ENCODE measurements at regions not wholly inside any gene's neighbourhood (a gene's known extent, or its start where the extent isn't known, plus 50 kb on each side); places are given as distances from the start of the nearest gene placed in this dataset.

- TF ChIP-seq GTF2I (CRISPR knock-in tag; conservative IDR thresholded peaks at IDR 0.05), result no peak
Observed at GRCh38 chrX:35351212-35351611, 408.6 kb downstream of the FAM47B start (continued).

GRCh38 chrX:35351795-35352483 is 409.3 kb downstream of the FAM47B start:
- no peak for DNase-seq (ENCODE audit: low spot score)
- ChIA-PET POLR2A (no interaction called here), CTCF (no interaction called here)
- H3K4me1 Mint-ChIP-seq, result no peaks in the 10 kb centered on the region
- no peak overlapping the region for H3K4me3 Mint-ChIP-seq
- 0 out of 2 replicates have a peak, but pooled peaks cover 1% of the 10 kb centered on the region for H3K36me3 Mint-ChIP-seq
- TF ChIP-seq ESRRA (CRISPR knock-in tag; IDR thresholded peaks at IDR 0.05; ENCODE audit: borderline replicate concordance) (no peak), SP1 (CRISPR knock-in tag; conservative IDR thresholded peaks at IDR 0.05) (no peak), FOXP1 (CRISPR knock-in tag; IDR thresholded peaks at IDR 0.05; ENCODE audit: borderline replicate concordance) (no peak), FOXK1 (CRISPR knock-in tag; IDR thresholded peaks at IDR 0.05) (no peak), KAT7 (CRISPR knock-in tag; IDR thresholded peaks at IDR 0.05; ENCODE audit: borderline replicate concordance) (no peak), JUN (CRISPR knock-in tag; IDR thresholded peaks at IDR 0.05) (no peak), CREM (CRISPR knock-in tag; IDR thresholded peaks at IDR 0.05) (no peak)
- H3K9me3 Mint-ChIP-seq, result peaks cover 25% of the 10 kb centered on the region
- no peaks in the 10 kb centered on the region; the same call in 1 of the 2 replicates for H3K27me3 Mint-ChIP-seq (ENCODE audit: low read depth)
- no peak overlapping the region for H3K27ac Mint-ChIP-seq
- ATAC-seq, result no peak

GRCh38 chrX:35357656-35358055 is 415.1 kb downstream of the FAM47B start:
- POLR2A ChIA-PET, result no interaction called here
- H3K27me3 Mint-ChIP-seq (ENCODE audit: low read depth), result no peaks in the 10 kb centered on the region; the same call in 1 of the 2 replicates
- no peak overlapping the region for H3K4me3 Mint-ChIP-seq
- 0 out of 2 replicates have a peak, but pooled peaks cover 3% of the 10 kb centered on the region for H3K36me3 Mint-ChIP-seq
- H3K27ac Mint-ChIP-seq, result no peak overlapping the region
- no peak for ATAC-seq
- peaks cover 32% of the 10 kb centered on the region for H3K9me3 Mint-ChIP-seq
- TF ChIP-seq NFATC4 (CRISPR knock-in tag; IDR thresholded peaks at IDR 0.05) (no peak), ZNF396 (CRISPR knock-in tag; IDR thresholded peaks at IDR 0.05; ENCODE audit: borderline replicate concordance) (no peak), NR1H2 (CRISPR knock-in tag; IDR thresholded peaks at IDR 0.05) (no peak), ZNF121 (CRISPR knock-in tag; IDR thresholded peaks at IDR 0.05) (no peak), STAT6 (CRISPR knock-in tag; conservative IDR thresholded peaks at IDR 0.05; ENCODE audit: low read depth) (no peak), FOXP4 (CRISPR knock-in tag; IDR thresholded peaks at IDR 0.05) (no peak), EMX1 (CRISPR knock-in tag; IDR thresholded peaks at IDR 0.05) (no peak), ZNF532 (CRISPR knock-in tag; IDR thresholded peaks at IDR 0.05; ENCODE audit: borderline replicate concordance) (no peak), TEAD1 (CRISPR knock-in tag; IDR thresholded peaks at IDR 0.05) (no peak)
- CTCF ChIA-PET, result no interaction called here
- H3K4me1 Mint-ChIP-seq, result no peaks in the 10 kb centered on the region
- DNase-seq (ENCODE audit: low spot score), result no peak
